Keratinocyte (primary cell): ENCODE measurements at regions not wholly inside any gene's neighbourhood (a gene's known extent, or its start where the extent isn't known, plus 50 kb on each side); places are given as distances from the start of the nearest gene placed in this dataset.

Experiments used
- DNase-seq: peaks from one replicate; pipeline ENCODE4 v3.0.0-alpha.2; 2011; ENCODE audit warnings: low read depth, missing footprints, low spot score
- FAIRE-seq: peaks from 2 replicates; lab custom pipeline; 2011; peaks lifted over from hg19 to GRCh38; lab: Jason Lieb, UNC
- H2AFZ ChIP-seq: 2 replicates; pipeline ENCODE4 v1.6.0; 2012; ENCODE audit warnings: low read length, control low read depth, inconsistent platforms; ENCODE audit not compliant: control insufficient read depth
- H3K27ac ChIP-seq: 2 replicates; pipeline ENCODE4 v1.5.1; 2011; ENCODE audit warnings: low read length; ENCODE audit not compliant: control insufficient read depth, insufficient read depth
- H3K27me3 ChIP-seq: 3 replicates; pipeline ENCODE4 v1.6.0; 2011; ENCODE audit warnings: low read length; ENCODE audit not compliant: control insufficient read depth, insufficient read depth; ENCODE audit errors: extremely low read depth
- H3K36me3 ChIP-seq, 2 experiments: 2 replicates in 1 of 2; 3 replicates in 1 of 2; pipeline ENCODE4 v1.5.1; 2011; ENCODE audit warnings: low read length in 2 of 2, mild to moderate bottlenecking in 1 of 2; ENCODE audit not compliant: control insufficient read depth in 2 of 2, insufficient read depth in 2 of 2; ENCODE audit errors: extremely low read depth in 1 of 2
- H3K4me1 ChIP-seq: 3 replicates; pipeline ENCODE4 v1.5.1; 2011; ENCODE audit warnings: low read length; ENCODE audit not compliant: control insufficient read depth, insufficient read depth; ENCODE audit errors: extremely low read depth
- H3K4me2 ChIP-seq: 3 replicates; pipeline ENCODE4 v1.6.0; 2011; ENCODE audit warnings: low read depth, low read length; ENCODE audit not compliant: control insufficient read depth, insufficient read depth; ENCODE audit errors: extremely low read depth
- H3K4me3 ChIP-seq, 3 experiments: fragments of 200-600 bp in 1 of 3; sonication (generic) in 1 of 3; 2 replicates in 2 of 3; 3 replicates in 1 of 3; pipeline ENCODE4 v1.5.1; 2011 to 2016; ENCODE audit warnings: low read length in 3 of 3, mild to moderate bottlenecking in 3 of 3, control low read depth in 2 of 3, inconsistent platforms in 1 of 3, low read depth in 1 of 3, mixed read lengths in 1 of 3, mixed run types in 1 of 3, moderate library complexity in 1 of 3; ENCODE audit not compliant: control insufficient read depth in 2 of 3, insufficient read depth in 2 of 3; ENCODE audit errors: extremely low read depth in 1 of 3
- H3K79me2 ChIP-seq: 2 replicates; pipeline ENCODE4 v1.6.0; 2012; ENCODE audit warnings: low read length; ENCODE audit not compliant: control insufficient read depth, insufficient read depth
- H3K9ac ChIP-seq: 3 replicates; pipeline ENCODE4 v1.6.0; 2011; ENCODE audit warnings: low read length; ENCODE audit not compliant: control insufficient read depth, insufficient read depth; ENCODE audit errors: extremely low read depth
- H3K9me1 ChIP-seq: 3 replicates; pipeline ENCODE4 v1.6.0; 2011; ENCODE audit warnings: low read length; ENCODE audit not compliant: control insufficient read depth, insufficient read depth; ENCODE audit errors: extremely low read depth
- H3K9me3 ChIP-seq: 2 replicates; pipeline ENCODE4 v1.5.1; 2012; ENCODE audit warnings: low read depth, low read length; ENCODE audit not compliant: control insufficient read depth
- H4K20me1 ChIP-seq: 3 replicates; pipeline ENCODE4 v1.6.0; 2011; ENCODE audit warnings: low read length; ENCODE audit not compliant: control insufficient read depth, insufficient read depth; ENCODE audit errors: extremely low read depth
- CTCF ChIP-seq, 3 experiments: IDR thresholded peaks in 1 of 3; conservative IDR thresholded peaks in 1 of 3; optimal IDR thresholded peaks in 1 of 3; 2 replicates in 2 of 3; 3 replicates in 1 of 3; pipeline versions ENCODE3 to v1.5.1; 2011; ENCODE audit warnings: low read length in 3 of 3, mild to moderate bottlenecking in 3 of 3, moderate library complexity in 2 of 3, control low read depth in 1 of 3, inconsistent platforms in 1 of 3; ENCODE audit not compliant: insufficient read depth in 2 of 3; ENCODE audit errors: extremely low read depth in 1 of 3
- EZH2 ChIP-seq: IDR thresholded peaks from one replicate; pipeline ENCODE4 v1.6.1; 2012; ENCODE audit warnings: inconsistent platforms, mild to moderate bottlenecking, low read length, moderate library complexity
- dilution Hi-C: fragments of 300-500 bp; cut with MboI; formaldehyde crosslinking; loops from one replicate; pipeline ENCODE4 v1.7.0; 2020; ENCODE audit warnings: low sequenced_read_pairs; ENCODE audit not compliant: extremely low pct_ligation_motif_present

GRCh38 chr4:163744861-163745260 lies 250.4 kb downstream of the TMA16 start:
- Histone ChIP-seq H3K4me1 (no peaks in the 10 kb centered on the region), H3K9me1 (no peaks in the 10 kb centered on the region), H3K27me3 (no peaks in the 10 kb centered on the region), H3K27ac (no peak overlapping the region), H4K20me1 (no peaks in the 10 kb centered on the region), H3K4me2 (no peak overlapping the region), H3K36me3 (no peaks in the 10 kb centered on the region), H3K4me3 (no peak overlapping the region), H3K79me2 (no peaks in the 10 kb centered on the region), H2AFZ (no peak overlapping the region), H3K9me3 (no peaks in the 10 kb centered on the region), H3K9ac (no peak overlapping the region)
- FAIRE-seq = no peak
- no peak for TF ChIP-seq EZH2
- TF ChIP-seq CTCF (optimal IDR thresholded peaks at IDR 0.05 in 1 of 3, IDR thresholded peaks at IDR 0.05 in 1 of 3, conservative IDR thresholded peaks at IDR 0.05 in 1 of 3; ENCODE audit: extremely low read depth in 1 of 3, insufficient read depth in 2 of 3, low read length in 3 of 3) = no peak
- dilution Hi-C loops = no loop called here
- no peak for DNase-seq

- H3K27ac ChIP-seq = no peak overlapping the region
- FAIRE-seq (no peak), DNase-seq (no peak)
- H4K20me1 ChIP-seq = no peaks in the 10 kb centered on the region
- no peak for TF ChIP-seq CTCF (optimal IDR thresholded peaks at IDR 0.05 in 1 of 3, IDR thresholded peaks at IDR 0.05 in 1 of 3, conservative IDR thresholded peaks at IDR 0.05 in 1 of 3; ENCODE audit: extremely low read depth in 1 of 3, insufficient read depth in 2 of 3, low read length in 3 of 3)
- no peak for TF ChIP-seq EZH2
- no peaks in the 10 kb centered on the region for H3K9me1 ChIP-seq
- no peaks in the 10 kb centered on the region for H3K79me2 ChIP-seq
- no peak overlapping the region for H3K9ac ChIP-seq
- no peak overlapping the region for H2AFZ ChIP-seq
- H3K4me3 ChIP-seq = no peak overlapping the region
- H3K36me3 ChIP-seq = no peaks in the 10 kb centered on the region
- H3K4me1 ChIP-seq = no peaks in the 10 kb centered on the region
- dilution Hi-C loops = no loop called here
- H3K27me3 ChIP-seq = no peaks in the 10 kb centered on the region
- no peak overlapping the region for H3K4me2 ChIP-seq
- H3K9me3 ChIP-seq = no peaks in the 10 kb centered on the region
Measured at GRCh38 chr4:163747293-163747692, 252.8 kb downstream of the TMA16 start.
